WTC11 (cell line): ENCODE measurements at regions not wholly inside any gene's neighbourhood (a gene's known extent, or its start where the extent isn't known, plus 50 kb on each side); places are given as distances from the start of the nearest gene placed in this dataset.

Experiments used
- ATAC-seq: fragments of 200-7000 bp; cut with Tn5 transposase; 2 replicates; pipeline ENCODE4 v1.10.0; 2021; ENCODE audit warnings: mild to moderate bottlenecking, moderate library complexity
- CTCF ChIA-PET: fragments of 300-600 bp; sonication (Branson Sonifier 250); formaldehyde crosslinking; loops from one replicate; lab custom pipeline; 2021; ENCODE audit warnings: antibody characterized with exemption; lab: Charles Lee
- POLR2A ChIA-PET: fragments of 350-600 bp; sonication (Branson Sonifier 250); formaldehyde crosslinking; loops from one replicate; lab custom pipeline; 2021; ENCODE audit warnings: antibody characterized with exemption; lab: Charles Lee
- DNase-seq: peaks from one replicate; pipeline ENCODE4 v3.0.0; 2021; ENCODE audit warnings: low spot score
- H3K27ac Mint-ChIP-seq: 2 replicates; pipeline ENCODE4 v1.8.0; 2021; ENCODE audit warnings: mixed read lengths
- H3K27me3 Mint-ChIP-seq: 2 replicates; pipeline ENCODE4 v1.8.0; 2021; ENCODE audit warnings: low read depth, mild to moderate bottlenecking, moderate library complexity, mixed read lengths
- H3K36me3 Mint-ChIP-seq: 2 replicates; pipeline ENCODE4 v1.8.0; 2021; ENCODE audit warnings: mixed read lengths
- H3K4me1 Mint-ChIP-seq: 2 replicates; pipeline ENCODE4 v1.8.0; 2022; ENCODE audit warnings: mixed read lengths
- H3K4me3 Mint-ChIP-seq: 2 replicates; pipeline ENCODE4 v1.8.0; 2021; ENCODE audit warnings: mild to moderate bottlenecking, moderate library complexity, mixed read lengths
- H3K9me3 Mint-ChIP-seq: 2 replicates; pipeline ENCODE4 v1.8.0; 2021; ENCODE audit warnings: mixed read lengths
- CREB1 ChIP-seq: sonication (generic); formaldehyde crosslinking; IDR thresholded peaks from 2 replicates; pipeline ENCODE4 v1.8.0; 2023; ENCODE audit warnings: mild to moderate bottlenecking, missing genetic modification reagents
- HMGA2 ChIP-seq: fragments of 250-450 bp; sonication (Bioruptor Pico); IDR thresholded peaks from 2 replicates; pipeline ENCODE4 v1.4.0; 2021; ENCODE audit warnings: mild to moderate bottlenecking, moderate library complexity
- MYBL2 ChIP-seq: sonication (generic); formaldehyde crosslinking; IDR thresholded peaks from 2 replicates; pipeline ENCODE4 v1.8.1; 2023; ENCODE audit warnings: mild to moderate bottlenecking, moderate library complexity, missing genetic modification reagents
- NFE2L1 ChIP-seq: sonication (generic); formaldehyde crosslinking; IDR thresholded peaks from 2 replicates; pipeline ENCODE4 v1.8.1; 2023; ENCODE audit warnings: missing genetic modification reagents
- SOX15 ChIP-seq: fragments of 250-450 bp; sonication (Bioruptor Pico); IDR thresholded peaks from 2 replicates; pipeline ENCODE4 v1.9.0; 2021; ENCODE audit warnings: mild to moderate bottlenecking
- TEAD4 ChIP-seq: sonication (generic); formaldehyde crosslinking; IDR thresholded peaks from 2 replicates; pipeline ENCODE4 v1.8.0; 2022; ENCODE audit warnings: mild to moderate bottlenecking, missing genetic modification reagents
- ZNF232 ChIP-seq: sonication (generic); formaldehyde crosslinking; IDR thresholded peaks from 2 replicates; pipeline ENCODE4 v1.8.0; 2022; ENCODE audit warnings: mild to moderate bottlenecking, missing genetic modification reagents
- ZNF317 ChIP-seq: sonication (generic); formaldehyde crosslinking; IDR thresholded peaks from 2 replicates; pipeline ENCODE4 v1.8.1; 2023; ENCODE audit warnings: low read depth, mild to moderate bottlenecking, moderate library complexity, missing genetic modification reagents, borderline replicate concordance
- ZNF671 ChIP-seq: fragments of 250-450 bp; sonication (Bioruptor Pico); IDR thresholded peaks from 2 replicates; pipeline ENCODE4 v1.8.0; 2021; ENCODE audit warnings: mild to moderate bottlenecking
- TF ChIP-seq, protein P1 (sequence below): fragments of 250-450 bp; sonication (Bioruptor Pico); IDR thresholded peaks from 2 replicates; pipeline ENCODE4 v1.9.0; 2021; ENCODE audit warnings: mild to moderate bottlenecking
- TF ChIP-seq, protein P2 (sequence below): sonication (generic); formaldehyde crosslinking; IDR thresholded peaks from 2 replicates; pipeline ENCODE4 v1.8.0; 2023; ENCODE audit warnings: mild to moderate bottlenecking, missing genetic modification reagents
- TF ChIP-seq, protein P3 (sequence below): sonication (generic); formaldehyde crosslinking; IDR thresholded peaks from 2 replicates; pipeline ENCODE4 v1.8.1; 2023; ENCODE audit warnings: mild to moderate bottlenecking, missing genetic modification reagents, moderate library complexity
- TF ChIP-seq, protein P4 (sequence below): sonication (generic); formaldehyde crosslinking; conservative IDR thresholded peaks from 2 replicates; pipeline ENCODE4 v1.8.1; 2023; ENCODE audit warnings: mild to moderate bottlenecking, low read depth, missing genetic modification reagents, moderate library complexity
- TF ChIP-seq, protein P5 (sequence below): sonication (generic); formaldehyde crosslinking; IDR thresholded peaks from 2 replicates; pipeline ENCODE4 v1.8.0; 2022; ENCODE audit warnings: missing genetic modification reagents
- TF ChIP-seq, protein P6 (sequence below): sonication (generic); formaldehyde crosslinking; IDR thresholded peaks from 2 replicates; pipeline ENCODE4 v1.8.0; 2023; ENCODE audit warnings: missing genetic modification reagents, mild to moderate bottlenecking, borderline replicate concordance
- TF ChIP-seq, protein P7 (sequence below): sonication (generic); formaldehyde crosslinking; IDR thresholded peaks from 2 replicates; pipeline ENCODE4 v1.8.0; 2022; ENCODE audit warnings: mild to moderate bottlenecking, missing genetic modification reagents
- TF ChIP-seq, protein P8 (sequence below): sonication (generic); formaldehyde crosslinking; IDR thresholded peaks from 2 replicates; pipeline ENCODE4 v1.8.1; 2022; ENCODE audit warnings: mild to moderate bottlenecking, missing genetic modification reagents, moderate library complexity, borderline replicate concordance

DNA sequence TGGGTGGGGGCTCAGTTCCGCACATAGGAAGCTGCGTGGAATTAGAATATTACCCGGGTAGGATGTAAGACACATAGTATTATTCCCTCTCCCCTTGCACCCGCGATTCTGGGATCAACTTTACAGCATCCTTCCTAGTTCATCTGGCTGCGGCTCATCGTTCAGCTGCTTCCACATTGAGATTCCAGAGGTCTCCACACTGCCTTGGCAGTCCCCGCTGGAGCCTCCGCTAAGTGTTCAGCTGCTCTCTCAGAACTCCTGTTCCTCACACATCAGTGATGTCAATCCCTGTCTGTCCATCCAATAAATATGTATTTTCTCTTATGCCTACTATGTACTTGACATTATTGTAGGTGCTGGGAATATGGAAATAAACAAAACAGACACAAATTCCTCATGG, 135.6 kb upstream of the SYT6 start (continued):
- TF ChIP-seq, protein P1, sequence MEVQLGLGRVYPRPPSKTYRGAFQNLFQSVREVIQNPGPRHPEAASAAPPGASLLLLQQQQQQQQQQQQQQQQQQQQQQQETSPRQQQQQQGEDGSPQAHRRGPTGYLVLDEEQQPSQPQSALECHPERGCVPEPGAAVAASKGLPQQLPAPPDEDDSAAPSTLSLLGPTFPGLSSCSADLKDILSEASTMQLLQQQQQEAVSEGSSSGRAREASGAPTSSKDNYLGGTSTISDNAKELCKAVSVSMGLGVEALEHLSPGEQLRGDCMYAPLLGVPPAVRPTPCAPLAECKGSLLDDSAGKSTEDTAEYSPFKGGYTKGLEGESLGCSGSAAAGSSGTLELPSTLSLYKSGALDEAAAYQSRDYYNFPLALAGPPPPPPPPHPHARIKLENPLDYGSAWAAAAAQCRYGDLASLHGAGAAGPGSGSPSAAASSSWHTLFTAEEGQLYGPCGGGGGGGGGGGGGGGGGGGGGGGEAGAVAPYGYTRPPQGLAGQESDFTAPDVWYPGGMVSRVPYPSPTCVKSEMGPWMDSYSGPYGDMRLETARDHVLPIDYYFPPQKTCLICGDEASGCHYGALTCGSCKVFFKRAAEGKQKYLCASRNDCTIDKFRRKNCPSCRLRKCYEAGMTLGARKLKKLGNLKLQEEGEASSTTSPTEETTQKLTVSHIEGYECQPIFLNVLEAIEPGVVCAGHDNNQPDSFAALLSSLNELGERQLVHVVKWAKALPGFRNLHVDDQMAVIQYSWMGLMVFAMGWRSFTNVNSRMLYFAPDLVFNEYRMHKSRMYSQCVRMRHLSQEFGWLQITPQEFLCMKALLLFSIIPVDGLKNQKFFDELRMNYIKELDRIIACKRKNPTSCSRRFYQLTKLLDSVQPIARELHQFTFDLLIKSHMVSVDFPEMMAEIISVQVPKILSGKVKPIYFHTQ (CRISPR knock-in tag), result no peak
- no peak for TF ChIP-seq HMGA2 (CRISPR knock-in tag)

DNA sequence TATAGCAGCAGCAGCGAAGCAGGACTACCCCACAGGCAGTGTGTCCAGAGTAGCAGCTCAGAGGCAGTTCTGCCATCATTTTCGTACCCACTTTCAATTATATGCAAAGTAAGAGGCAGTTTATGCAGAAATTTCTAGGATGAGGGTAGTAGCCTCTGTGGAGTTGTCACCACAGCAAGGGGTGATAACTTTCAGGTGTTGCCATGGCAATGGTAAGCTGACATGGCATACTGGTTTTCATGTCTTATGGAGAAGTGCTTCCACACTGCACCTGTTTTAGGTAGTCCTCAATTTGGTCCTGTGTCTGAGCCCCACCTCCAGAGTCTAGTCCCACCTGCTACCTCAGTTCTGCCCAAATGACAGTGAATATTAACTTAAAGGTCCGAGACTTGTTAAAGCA, 133.3 kb upstream of the SYT6 start:
- DNase-seq (no peak), ATAC-seq (no peak)
- CTCF ChIA-PET, result interaction anchor here (1.0 to 2.7 kb wide), 4 partner anchors 179 to 341 kb away, joined by 3 to 16 read pairs (median 8); partner anchors contain the start of gene OLFML3
- peaks cover 14% of the 10 kb centered on the region for H3K4me1 Mint-ChIP-seq
- no peak overlapping the region for H3K4me3 Mint-ChIP-seq
- no peak overlapping the region for H3K27ac Mint-ChIP-seq
- no peaks in the 10 kb centered on the region; the same call in 1 of the 2 replicates for H3K27me3 Mint-ChIP-seq
- H3K36me3 Mint-ChIP-seq, result no peaks in the 10 kb centered on the region
- no peaks in the 10 kb centered on the region for H3K9me3 Mint-ChIP-seq
- POLR2A ChIA-PET, result no interaction called here
- TF ChIP-seq, protein P2, sequence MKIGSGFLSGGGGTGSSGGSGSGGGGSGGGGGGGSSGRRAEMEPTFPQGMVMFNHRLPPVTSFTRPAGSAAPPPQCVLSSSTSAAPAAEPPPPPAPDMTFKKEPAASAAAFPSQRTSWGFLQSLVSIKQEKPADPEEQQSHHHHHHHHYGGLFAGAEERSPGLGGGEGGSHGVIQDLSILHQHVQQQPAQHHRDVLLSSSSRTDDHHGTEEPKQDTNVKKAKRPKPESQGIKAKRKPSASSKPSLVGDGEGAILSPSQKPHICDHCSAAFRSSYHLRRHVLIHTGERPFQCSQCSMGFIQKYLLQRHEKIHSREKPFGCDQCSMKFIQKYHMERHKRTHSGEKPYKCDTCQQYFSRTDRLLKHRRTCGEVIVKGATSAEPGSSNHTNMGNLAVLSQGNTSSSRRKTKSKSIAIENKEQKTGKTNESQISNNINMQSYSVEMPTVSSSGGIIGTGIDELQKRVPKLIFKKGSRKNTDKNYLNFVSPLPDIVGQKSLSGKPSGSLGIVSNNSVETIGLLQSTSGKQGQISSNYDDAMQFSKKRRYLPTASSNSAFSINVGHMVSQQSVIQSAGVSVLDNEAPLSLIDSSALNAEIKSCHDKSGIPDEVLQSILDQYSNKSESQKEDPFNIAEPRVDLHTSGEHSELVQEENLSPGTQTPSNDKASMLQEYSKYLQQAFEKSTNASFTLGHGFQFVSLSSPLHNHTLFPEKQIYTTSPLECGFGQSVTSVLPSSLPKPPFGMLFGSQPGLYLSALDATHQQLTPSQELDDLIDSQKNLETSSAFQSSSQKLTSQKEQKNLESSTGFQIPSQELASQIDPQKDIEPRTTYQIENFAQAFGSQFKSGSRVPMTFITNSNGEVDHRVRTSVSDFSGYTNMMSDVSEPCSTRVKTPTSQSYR, result no peak
- TF ChIP-seq, protein P3, sequence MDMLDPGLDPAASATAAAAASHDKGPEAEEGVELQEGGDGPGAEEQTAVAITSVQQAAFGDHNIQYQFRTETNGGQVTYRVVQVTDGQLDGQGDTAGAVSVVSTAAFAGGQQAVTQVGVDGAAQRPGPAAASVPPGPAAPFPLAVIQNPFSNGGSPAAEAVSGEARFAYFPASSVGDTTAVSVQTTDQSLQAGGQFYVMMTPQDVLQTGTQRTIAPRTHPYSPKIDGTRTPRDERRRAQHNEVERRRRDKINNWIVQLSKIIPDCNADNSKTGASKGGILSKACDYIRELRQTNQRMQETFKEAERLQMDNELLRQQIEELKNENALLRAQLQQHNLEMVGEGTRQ (CRISPR knock-in tag), result no peak
- TF ChIP-seq, protein P4, sequence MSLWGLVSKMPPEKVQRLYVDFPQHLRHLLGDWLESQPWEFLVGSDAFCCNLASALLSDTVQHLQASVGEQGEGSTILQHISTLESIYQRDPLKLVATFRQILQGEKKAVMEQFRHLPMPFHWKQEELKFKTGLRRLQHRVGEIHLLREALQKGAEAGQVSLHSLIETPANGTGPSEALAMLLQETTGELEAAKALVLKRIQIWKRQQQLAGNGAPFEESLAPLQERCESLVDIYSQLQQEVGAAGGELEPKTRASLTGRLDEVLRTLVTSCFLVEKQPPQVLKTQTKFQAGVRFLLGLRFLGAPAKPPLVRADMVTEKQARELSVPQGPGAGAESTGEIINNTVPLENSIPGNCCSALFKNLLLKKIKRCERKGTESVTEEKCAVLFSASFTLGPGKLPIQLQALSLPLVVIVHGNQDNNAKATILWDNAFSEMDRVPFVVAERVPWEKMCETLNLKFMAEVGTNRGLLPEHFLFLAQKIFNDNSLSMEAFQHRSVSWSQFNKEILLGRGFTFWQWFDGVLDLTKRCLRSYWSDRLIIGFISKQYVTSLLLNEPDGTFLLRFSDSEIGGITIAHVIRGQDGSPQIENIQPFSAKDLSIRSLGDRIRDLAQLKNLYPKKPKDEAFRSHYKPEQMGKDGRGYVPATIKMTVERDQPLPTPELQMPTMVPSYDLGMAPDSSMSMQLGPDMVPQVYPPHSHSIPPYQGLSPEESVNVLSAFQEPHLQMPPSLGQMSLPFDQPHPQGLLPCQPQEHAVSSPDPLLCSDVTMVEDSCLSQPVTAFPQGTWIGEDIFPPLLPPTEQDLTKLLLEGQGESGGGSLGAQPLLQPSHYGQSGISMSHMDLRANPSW (CRISPR knock-in tag), result no peak
- TF ChIP-seq, protein P5, sequence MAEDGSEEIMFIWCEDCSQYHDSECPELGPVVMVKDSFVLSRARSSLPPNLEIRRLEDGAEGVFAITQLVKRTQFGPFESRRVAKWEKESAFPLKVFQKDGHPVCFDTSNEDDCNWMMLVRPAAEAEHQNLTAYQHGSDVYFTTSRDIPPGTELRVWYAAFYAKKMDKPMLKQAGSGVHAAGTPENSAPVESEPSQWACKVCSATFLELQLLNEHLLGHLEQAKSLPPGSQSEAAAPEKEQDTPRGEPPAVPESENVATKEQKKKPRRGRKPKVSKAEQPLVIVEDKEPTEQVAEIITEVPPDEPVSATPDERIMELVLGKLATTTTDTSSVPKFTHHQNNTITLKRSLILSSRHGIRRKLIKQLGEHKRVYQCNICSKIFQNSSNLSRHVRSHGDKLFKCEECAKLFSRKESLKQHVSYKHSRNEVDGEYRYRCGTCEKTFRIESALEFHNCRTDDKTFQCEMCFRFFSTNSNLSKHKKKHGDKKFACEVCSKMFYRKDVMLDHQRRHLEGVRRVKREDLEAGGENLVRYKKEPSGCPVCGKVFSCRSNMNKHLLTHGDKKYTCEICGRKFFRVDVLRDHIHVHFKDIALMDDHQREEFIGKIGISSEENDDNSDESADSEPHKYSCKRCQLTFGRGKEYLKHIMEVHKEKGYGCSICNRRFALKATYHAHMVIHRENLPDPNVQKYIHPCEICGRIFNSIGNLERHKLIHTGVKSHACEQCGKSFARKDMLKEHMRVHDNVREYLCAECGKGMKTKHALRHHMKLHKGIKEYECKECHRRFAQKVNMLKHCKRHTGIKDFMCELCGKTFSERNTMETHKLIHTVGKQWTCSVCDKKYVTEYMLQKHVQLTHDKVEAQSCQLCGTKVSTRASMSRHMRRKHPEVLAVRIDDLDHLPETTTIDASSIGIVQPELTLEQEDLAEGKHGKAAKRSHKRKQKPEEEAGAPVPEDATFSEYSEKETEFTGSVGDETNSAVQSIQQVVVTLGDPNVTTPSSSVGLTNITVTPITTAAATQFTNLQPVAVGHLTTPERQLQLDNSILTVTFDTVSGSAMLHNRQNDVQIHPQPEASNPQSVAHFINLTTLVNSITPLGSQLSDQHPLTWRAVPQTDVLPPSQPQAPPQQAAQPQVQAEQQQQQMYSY (CRISPR knock-in tag), result no peak
- TF ChIP-seq, protein P6, sequence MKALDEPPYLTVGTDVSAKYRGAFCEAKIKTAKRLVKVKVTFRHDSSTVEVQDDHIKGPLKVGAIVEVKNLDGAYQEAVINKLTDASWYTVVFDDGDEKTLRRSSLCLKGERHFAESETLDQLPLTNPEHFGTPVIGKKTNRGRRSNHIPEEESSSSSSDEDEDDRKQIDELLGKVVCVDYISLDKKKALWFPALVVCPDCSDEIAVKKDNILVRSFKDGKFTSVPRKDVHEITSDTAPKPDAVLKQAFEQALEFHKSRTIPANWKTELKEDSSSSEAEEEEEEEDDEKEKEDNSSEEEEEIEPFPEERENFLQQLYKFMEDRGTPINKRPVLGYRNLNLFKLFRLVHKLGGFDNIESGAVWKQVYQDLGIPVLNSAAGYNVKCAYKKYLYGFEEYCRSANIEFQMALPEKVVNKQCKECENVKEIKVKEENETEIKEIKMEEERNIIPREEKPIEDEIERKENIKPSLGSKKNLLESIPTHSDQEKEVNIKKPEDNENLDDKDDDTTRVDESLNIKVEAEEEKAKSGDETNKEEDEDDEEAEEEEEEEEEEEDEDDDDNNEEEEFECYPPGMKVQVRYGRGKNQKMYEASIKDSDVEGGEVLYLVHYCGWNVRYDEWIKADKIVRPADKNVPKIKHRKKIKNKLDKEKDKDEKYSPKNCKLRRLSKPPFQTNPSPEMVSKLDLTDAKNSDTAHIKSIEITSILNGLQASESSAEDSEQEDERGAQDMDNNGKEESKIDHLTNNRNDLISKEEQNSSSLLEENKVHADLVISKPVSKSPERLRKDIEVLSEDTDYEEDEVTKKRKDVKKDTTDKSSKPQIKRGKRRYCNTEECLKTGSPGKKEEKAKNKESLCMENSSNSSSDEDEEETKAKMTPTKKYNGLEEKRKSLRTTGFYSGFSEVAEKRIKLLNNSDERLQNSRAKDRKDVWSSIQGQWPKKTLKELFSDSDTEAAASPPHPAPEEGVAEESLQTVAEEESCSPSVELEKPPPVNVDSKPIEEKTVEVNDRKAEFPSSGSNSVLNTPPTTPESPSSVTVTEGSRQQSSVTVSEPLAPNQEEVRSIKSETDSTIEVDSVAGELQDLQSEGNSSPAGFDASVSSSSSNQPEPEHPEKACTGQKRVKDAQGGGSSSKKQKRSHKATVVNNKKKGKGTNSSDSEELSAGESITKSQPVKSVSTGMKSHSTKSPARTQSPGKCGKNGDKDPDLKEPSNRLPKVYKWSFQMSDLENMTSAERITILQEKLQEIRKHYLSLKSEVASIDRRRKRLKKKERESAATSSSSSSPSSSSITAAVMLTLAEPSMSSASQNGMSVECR, result no peak
- no peak for TF ChIP-seq TEAD4 (CRISPR knock-in tag)
- TF ChIP-seq MYBL2 (CRISPR knock-in tag), result no peak
- no peak for TF ChIP-seq ZNF317 (CRISPR knock-in tag)
- TF ChIP-seq, protein P7, sequence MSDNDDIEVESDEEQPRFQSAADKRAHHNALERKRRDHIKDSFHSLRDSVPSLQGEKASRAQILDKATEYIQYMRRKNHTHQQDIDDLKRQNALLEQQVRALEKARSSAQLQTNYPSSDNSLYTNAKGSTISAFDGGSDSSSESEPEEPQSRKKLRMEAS (CRISPR knock-in tag), result no peak
- no peak for TF ChIP-seq ZNF671 (CRISPR knock-in tag)
- TF ChIP-seq ZNF232 (CRISPR knock-in tag), result no peak
- TF ChIP-seq CREB1 (CRISPR knock-in tag), result no peak
- TF ChIP-seq, protein P8, sequence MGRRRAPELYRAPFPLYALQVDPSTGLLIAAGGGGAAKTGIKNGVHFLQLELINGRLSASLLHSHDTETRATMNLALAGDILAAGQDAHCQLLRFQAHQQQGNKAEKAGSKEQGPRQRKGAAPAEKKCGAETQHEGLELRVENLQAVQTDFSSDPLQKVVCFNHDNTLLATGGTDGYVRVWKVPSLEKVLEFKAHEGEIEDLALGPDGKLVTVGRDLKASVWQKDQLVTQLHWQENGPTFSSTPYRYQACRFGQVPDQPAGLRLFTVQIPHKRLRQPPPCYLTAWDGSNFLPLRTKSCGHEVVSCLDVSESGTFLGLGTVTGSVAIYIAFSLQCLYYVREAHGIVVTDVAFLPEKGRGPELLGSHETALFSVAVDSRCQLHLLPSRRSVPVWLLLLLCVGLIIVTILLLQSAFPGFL (CRISPR knock-in tag), result no peak
- TF ChIP-seq SOX15 (CRISPR knock-in tag), result no peak
- no peak for TF ChIP-seq NFE2L1
